ENCODE measurements at regions not wholly inside any gene's neighbourhood (a gene's known extent, or its start where the extent isn't known, plus 50 kb on each side); places are given as distances from the start of the nearest gene placed in this dataset.

DNA sequence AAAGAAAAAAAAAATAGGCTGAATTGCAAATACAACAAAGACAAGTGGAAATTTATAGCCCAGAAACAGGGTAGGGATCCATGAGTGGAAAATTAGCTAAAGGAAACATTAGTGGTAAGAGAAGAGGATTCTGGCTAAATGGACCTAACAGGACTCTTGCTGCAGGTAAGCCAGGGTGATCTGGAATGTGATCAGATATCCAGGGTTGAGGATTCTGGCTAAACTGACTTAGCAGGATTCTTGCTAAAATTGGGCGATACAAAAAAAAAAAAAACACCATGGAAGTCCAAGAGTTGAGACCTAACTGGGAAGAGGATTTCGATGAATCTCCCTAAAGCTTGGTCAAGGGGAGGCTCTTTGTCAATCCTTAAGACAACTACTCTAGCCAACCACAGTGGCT is 61.7 kb upstream of the ATF7IP2 start:
- Histone ChIP-seq H3K9me2 (ENCODE audit: insufficient read depth, low read length) (no peaks in the 10 kb centered on the region), H3K4me3 (ENCODE audit: low read length) (no peak overlapping the region), H3K9me3 (ENCODE audit: low read length) (no peaks in the 10 kb centered on the region), H3K4me2 (ENCODE audit: low read length) (no peak overlapping the region), H3K27ac (ENCODE audit: low read length) (no peak overlapping the region), H3K36me3 (ENCODE audit: insufficient read depth, low read length) (no peaks in the 10 kb centered on the region), H3F3A (ENCODE audit: insufficient read depth, low read length, poor library complexity, severe bottlenecking) (no peaks in the 10 kb centered on the region), H3K9ac (ENCODE audit: low read length) (no peak overlapping the region), H3K79me2 (replicated peaks; ENCODE audit: insufficient read depth, low read length) (no peaks in the 10 kb centered on the region), H4K20me1 (ENCODE audit: insufficient read depth) (no peaks in the 10 kb centered on the region), H2AFZ (ENCODE audit: low read depth, low read length) (no peak overlapping the region), H3K27me3 (ENCODE audit: insufficient read depth, low read depth, low read length) (no peaks in the 10 kb centered on the region)
- TF ChIP-seq EP300 (conservative IDR thresholded peaks at IDR 0.05; ENCODE audit: poor library complexity, severe bottlenecking), result no peak
- TF ChIP-seq MXI1 (conservative IDR thresholded peaks at IDR 0.05; ENCODE audit: poor library complexity, severe bottlenecking), result no peak
- TF ChIP-seq SMC3 (conservative IDR thresholded peaks at IDR 0.05; ENCODE audit: poor library complexity), result no peak
- no peak for TF ChIP-seq EZH2 (IDR thresholded peaks at IDR 0.05; ENCODE audit: borderline replicate concordance, insufficient read depth, low read length, poor library complexity, severe bottlenecking)

DNA sequence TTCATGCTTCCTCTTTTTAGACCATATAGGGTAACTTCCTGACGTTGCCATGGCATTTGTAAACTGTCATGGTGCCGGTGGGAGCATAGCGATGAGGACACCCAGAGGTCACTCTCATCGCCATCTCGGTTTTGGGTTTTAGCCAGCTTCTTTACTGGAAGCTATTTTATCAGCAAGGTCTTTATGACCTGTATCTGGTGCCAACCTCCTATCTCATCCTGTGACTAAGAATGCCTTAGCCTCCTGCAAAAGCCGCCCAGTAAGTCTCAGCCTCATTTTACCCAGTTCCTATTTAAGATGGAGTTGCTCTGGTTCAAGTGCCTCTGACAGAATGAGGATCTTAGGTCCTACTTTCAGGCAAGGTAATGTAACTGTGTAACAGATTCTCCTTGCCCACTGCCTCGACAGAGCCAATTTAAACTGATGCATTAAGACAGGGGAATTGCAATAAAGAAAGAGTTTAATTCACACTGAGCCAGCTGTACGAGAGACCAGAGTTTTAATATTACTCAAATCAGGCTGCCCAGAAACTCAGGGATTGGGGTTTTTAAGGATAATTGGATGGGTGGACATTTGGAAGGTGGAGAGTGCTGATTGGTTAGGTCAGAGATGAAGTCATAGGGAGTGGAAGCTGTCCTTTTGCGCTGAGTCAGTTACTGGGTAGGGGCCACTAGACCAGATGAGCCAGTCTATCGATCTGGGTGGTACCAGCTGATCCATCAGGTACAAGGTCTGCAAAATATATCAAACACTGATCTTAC is 59.9 kb upstream of the ATF7IP2 start:
- Histone ChIP-seq H3K4me3 (ENCODE audit: low read length) (no peak overlapping the region), H2AFZ (ENCODE audit: low read depth, low read length) (no peak overlapping the region), H3K27ac (ENCODE audit: low read length) (no peak overlapping the region), H3K36me3 (ENCODE audit: insufficient read depth, low read length) (no peaks in the 10 kb centered on the region), H4K20me1 (ENCODE audit: insufficient read depth) (no peaks in the 10 kb centered on the region), H3K9ac (ENCODE audit: low read length) (no peak overlapping the region), H3K9me3 (ENCODE audit: low read length) (no peaks in the 10 kb centered on the region), H3K9me2 (ENCODE audit: insufficient read depth, low read length) (no peaks in the 10 kb centered on the region), H3K79me2 (replicated peaks; ENCODE audit: insufficient read depth, low read length) (no peaks in the 10 kb centered on the region), H3F3A (ENCODE audit: insufficient read depth, low read length, poor library complexity, severe bottlenecking) (no peaks in the 10 kb centered on the region), H3K4me2 (ENCODE audit: low read length) (no peak overlapping the region), H3K27me3 (ENCODE audit: insufficient read depth, low read depth, low read length) (no peaks in the 10 kb centered on the region)
- TF ChIP-seq SMC3 (conservative IDR thresholded peaks at IDR 0.05; ENCODE audit: poor library complexity) (no peak), RAD21 (conservative IDR thresholded peaks at IDR 0.05) (no peak), REST (IDR thresholded peaks at IDR 0.05; ENCODE audit: borderline replicate concordance) (no peak), MXI1 (conservative IDR thresholded peaks at IDR 0.05; ENCODE audit: poor library complexity, severe bottlenecking) (no peak)

DNA sequence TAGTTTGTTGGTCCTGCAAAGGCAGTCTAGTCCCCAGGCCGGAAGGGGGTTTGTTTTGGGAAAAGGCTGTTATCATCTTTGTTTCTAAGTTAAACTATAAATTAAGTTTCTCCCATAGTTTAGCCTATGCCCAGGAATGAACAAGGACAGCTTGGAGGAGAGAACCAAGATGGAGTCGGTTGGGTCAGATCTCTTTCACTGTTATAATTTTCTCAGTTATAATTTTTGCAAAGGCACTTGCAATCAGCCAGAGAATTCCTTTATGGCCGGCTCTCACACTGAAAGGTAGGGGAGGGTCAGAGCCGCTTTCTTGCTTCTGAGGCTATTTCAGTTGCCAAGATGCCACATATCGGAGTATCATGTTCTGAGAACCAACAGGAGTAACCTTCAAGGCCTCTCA is 59.2 kb upstream of the ATF7IP2 start:
- H4K20me1 ChIP-seq (ENCODE audit: insufficient read depth), result no peaks in the 10 kb centered on the region

More for the DNA sequence above, 59.2 kb upstream of the ATF7IP2 start:
- TF ChIP-seq SMC3 (conservative IDR thresholded peaks at IDR 0.05; ENCODE audit: poor library complexity) (no peak), TAF1 (IDR thresholded peaks at IDR 0.05; ENCODE audit: low read depth) (no peak), EP300 (conservative IDR thresholded peaks at IDR 0.05; ENCODE audit: poor library complexity, severe bottlenecking) (no peak), REST (IDR thresholded peaks at IDR 0.05; ENCODE audit: borderline replicate concordance) (no peak), CTCF (IDR thresholded peaks at IDR 0.05; ENCODE audit: poor library complexity, severe bottlenecking) (no peak), RAD21 (conservative IDR thresholded peaks at IDR 0.05) (no peak), POLR2AphosphoS5 (IDR thresholded peaks at IDR 0.05) (no peak), EZH2 (IDR thresholded peaks at IDR 0.05; ENCODE audit: borderline replicate concordance, insufficient read depth, low read length, poor library complexity, severe bottlenecking) (no peak), MXI1 (conservative IDR thresholded peaks at IDR 0.05; ENCODE audit: poor library complexity, severe bottlenecking) (no peak)
- Histone ChIP-seq H2AFZ (ENCODE audit: low read depth, low read length) (no peak overlapping the region), H3K9me2 (ENCODE audit: insufficient read depth, low read length) (no peaks in the 10 kb centered on the region), H3F3A (ENCODE audit: insufficient read depth, low read length, poor library complexity, severe bottlenecking) (no peaks in the 10 kb centered on the region), H3K79me2 (replicated peaks; ENCODE audit: insufficient read depth, low read length) (no peaks in the 10 kb centered on the region), H3K9ac (ENCODE audit: low read length) (no peak overlapping the region), H3K9me3 (ENCODE audit: low read length) (no peaks in the 10 kb centered on the region), H3K36me3 (ENCODE audit: insufficient read depth, low read length) (no peaks in the 10 kb centered on the region), H3K27ac (ENCODE audit: low read length) (no peak overlapping the region), H3K27me3 (ENCODE audit: insufficient read depth, low read depth, low read length) (no peaks in the 10 kb centered on the region), H3K4me2 (ENCODE audit: low read length) (no peak overlapping the region), H3K4me3 (ENCODE audit: low read length) (no peak overlapping the region)
